HG02970 (cell line): ENCODE measurements at regions not wholly inside any gene's neighbourhood (a gene's known extent, or its start where the extent isn't known, plus 50 kb on each side); places are given as distances from the start of the nearest gene placed in this dataset.

Experiments used
- ATAC-seq: cut with Tn5 transposase; IDR thresholded peaks from one replicate; pipeline ENCODE4 v1.9.1; 2021; ENCODE audit warnings: mild to moderate bottlenecking, moderate library complexity, moderate number of reproducible peaks; ENCODE audit not compliant: unreplicated experiment, low FRiP score

DNA sequence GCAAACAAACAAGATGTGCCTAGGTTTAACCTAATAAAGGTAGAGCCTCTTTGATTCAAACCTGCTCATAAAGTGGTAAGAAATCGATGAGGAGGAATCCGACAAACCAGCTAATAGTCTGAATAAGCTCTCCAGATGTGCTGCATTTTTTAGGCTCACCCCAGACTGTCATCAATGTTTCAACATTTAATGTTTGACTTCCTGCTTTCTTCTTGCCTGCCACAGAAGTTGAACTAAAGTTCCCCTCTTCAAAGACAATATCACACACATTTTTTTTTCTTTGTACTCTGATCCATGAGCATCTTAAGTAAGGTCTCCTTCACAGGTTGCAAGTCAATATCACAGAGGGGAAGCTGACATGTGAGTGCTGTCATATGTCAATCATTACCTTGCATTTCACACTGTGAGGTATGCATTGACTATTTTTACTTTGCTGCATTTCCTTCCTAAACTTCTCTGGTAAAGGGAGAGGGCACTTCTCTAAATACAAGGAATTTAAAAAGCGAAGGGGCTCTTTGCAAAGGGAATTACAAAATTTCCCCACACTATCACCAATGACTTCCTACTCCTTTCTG, 172.3 kb upstream of the MCTP2 start:
- ATAC-seq, result no peak

DNA sequence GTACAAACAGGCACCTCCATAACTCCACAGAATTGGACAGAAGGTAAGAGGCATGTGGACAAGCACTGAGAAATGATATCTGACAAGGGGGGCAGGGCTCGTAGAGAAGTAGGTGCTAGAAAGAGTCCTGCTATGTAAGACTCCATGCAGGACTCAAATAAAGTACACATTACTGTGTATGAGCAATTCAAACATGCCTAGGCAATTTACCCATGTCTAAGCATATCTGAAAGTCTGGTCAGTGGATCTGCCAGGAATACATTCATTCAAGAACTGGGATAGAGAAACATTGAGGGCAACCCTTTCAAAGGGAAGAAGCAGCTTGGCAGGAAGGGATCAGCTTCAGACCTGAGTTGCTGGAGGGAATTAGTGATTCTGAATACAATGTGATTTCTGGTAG, 174.1 kb upstream of the MCTP2 start:
- ATAC-seq, result no peak

DNA sequence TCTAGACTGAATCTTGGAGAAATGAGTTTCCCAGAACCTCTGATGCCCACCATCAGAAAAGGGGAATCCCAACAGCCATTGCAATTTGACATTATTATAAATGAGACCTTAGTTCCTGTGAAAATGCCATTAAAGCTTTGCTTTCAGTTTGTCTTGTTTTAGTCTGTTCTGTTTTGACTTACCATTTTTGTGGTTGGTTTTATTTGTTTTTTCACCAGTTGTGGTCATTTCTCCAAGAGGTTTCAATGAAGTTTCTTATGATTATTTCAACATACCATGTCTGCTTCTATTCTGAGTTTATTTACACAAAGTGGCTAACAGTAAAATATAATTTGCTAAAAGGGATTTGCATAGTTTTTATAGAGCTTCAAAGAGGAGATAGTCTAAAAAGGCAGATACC, 175.0 kb upstream of the MCTP2 start:
- no peak for ATAC-seq

DNA sequence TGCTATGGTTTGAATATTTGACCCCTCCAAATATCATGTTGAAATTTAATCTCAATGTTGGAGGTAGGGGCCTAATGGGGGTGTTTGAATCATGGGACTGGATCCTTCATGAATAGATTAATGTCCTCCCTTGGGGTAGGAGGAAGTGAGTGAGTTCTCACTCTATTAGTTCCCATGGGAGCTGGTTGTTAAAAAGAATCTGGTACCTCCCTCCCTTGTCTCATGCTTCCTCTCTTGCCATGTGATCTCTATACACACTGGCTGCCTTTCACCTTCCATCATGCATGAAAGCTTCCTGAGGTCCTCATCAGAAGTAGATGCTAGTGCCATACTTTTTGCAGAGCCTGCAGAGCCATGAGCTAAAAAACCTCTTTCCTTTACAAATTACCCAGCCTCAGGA, 177.7 kb upstream of the MCTP2 start:
- no peak for ATAC-seq

DNA sequence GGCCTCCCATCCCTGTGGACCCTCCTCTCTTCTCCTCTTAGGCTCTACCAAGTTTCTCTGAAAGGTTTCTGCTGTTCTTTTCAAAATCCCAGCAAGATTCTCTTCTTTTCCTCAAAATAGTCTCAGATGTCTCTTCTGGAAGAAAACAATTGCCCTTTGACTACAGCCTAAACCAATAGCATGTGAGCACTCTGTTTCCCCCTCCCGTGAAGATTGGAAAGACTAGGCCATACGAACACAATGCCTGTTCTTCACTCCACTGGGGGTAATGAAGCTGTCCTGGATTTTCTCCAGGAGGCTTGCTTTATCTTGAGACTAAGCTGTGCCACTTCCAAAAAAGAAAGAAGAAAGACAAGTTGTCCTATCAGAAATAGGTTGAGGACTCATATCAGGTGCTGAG, 178.7 kb upstream of the MCTP2 start:
- no peak for ATAC-seq

DNA sequence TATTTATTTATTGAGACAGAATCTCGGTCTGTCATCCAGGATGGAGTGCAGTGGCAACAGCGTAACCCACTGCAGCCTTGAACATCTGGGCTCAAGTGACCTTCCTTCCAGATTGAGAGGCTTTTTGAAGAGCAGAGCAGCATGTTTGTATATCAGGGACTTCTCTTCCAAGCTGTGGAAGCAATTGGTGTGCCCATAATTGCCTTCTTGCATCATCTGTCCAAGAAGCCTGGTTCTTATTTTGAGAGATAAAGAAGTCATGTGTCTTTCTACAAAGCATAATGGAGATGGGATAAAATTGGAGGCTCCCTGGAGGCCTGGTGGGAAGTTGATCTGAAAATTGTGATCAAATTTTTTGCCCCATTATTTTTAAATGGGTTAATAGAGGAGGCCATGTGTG, 183.8 kb upstream of the MCTP2 start:
- no peak for ATAC-seq

DNA sequence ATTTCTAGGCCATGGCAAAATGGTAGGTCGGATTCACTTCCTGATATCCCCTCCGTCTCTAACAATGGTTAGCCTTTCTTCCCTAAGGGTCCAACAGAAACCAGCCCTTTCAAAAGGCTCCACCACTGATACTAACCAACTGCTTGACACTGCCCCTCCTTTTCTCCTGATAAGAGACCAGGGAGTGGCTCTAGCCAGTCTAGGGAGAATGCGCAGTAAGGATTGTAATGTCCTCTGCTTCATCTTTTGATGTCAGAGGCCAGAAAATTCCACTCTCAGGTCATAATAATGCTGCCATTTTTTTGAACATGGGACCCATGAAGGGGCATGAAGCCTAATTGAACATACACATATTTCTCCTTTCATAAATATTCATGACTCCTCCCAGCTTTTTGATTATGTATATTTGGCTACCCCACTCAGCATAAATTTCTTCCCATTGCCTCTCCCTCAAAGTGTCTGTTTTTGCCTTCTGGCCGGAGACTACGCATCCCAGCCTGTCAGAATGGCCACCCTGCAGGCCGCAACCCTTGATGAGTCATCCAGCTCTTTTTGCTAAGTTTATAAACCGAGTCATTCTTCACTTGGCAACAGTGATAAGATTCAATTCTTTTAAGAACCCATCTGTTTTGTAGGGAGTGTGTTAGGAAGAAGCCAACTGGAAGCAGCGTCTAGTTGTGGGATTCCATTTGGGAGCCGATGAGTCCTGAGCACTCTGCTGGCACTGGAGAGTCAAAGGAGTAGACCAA, 189.0 kb upstream of the MCTP2 start:
- no peak for ATAC-seq

DNA sequence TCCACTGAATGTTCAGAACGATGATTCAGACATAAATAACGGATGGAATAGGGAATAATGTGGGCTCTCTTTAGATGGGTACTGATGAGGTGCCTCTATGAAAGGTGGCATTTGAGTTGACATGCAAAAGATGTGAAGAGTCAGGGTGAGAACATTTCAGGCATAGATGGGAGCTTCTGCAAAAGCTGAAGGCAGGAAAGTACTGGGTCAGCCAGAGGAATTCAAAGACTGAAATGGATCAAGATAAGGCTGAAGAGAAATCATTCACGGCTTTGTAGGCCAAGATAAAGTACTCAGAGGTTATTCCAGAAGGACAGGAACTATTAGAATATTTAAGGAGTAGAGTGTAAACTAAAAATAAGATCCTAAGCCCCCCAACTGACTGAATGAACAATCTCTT, 189.6 kb upstream of the MCTP2 start:
- ATAC-seq, result no peak

DNA sequence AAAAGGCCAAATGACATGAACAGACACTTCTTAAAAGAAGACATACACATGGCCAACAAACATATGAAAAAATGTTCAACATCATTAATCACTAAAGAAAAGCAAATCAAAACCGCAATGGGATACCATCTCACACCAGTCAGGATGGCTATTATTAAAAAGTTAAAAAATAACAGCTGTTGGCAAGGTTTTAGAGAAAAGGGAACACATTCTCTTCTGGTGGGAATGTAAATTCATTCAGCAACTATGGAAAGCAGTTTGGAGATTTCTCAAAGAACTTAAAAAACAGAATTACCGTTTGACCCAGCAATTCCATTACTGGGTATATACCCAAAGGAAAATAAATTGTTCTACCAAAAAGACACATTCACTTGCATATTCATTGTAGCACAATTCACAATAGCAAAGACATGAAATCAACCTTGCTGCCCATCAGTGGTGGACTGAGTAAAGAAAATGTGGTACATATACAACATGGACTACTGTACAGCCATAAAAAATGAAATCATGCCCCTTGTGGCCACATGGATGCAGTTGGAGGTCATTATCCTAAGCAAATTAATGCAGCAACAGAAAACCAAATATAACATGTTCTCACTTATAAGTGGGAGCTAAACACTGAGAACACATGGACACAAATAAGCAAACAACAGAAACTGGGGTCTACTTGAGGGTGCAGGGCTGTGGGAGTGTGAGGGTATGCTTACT, 190.7 kb upstream of the MCTP2 start:
- no peak for ATAC-seq

DNA sequence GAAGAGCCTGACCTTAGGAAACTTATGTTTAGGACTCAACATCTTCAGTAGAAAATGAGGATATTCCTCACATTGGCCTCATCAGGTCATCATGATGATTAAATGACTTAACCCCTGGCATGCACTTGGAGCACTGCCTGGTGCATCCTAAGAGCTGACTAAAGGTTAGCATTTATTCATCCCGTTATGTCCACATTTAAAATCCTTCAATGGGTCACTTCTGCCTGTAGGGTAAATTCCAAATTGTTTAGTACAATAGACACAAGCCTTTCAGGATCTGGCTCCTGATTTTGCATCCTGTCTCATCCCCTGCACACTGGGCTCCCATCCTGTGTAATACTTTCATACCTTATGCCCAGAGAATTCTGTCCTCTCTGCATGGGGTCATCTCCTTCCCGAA, 195.2 kb upstream of the MCTP2 start:
- no peak for ATAC-seq

DNA sequence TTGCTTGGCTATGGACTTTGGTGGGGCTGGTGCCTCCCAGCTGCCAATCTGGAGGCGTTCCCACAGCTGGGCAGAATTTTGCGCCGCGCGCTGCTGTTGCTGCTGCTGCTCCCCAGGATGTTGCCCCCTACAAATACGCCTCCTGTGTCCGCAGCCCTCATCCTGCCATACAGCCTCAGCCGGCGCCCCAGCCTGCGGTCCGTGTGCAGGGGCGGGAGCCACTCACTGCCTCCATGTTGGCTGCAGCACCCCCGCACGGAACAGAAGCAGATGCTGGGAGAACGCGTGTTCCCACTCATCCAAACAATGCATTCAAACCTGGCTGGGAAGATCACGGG, 197.7 kb upstream of the MCTP2 start:
- ATAC-seq, result no peak

DNA sequence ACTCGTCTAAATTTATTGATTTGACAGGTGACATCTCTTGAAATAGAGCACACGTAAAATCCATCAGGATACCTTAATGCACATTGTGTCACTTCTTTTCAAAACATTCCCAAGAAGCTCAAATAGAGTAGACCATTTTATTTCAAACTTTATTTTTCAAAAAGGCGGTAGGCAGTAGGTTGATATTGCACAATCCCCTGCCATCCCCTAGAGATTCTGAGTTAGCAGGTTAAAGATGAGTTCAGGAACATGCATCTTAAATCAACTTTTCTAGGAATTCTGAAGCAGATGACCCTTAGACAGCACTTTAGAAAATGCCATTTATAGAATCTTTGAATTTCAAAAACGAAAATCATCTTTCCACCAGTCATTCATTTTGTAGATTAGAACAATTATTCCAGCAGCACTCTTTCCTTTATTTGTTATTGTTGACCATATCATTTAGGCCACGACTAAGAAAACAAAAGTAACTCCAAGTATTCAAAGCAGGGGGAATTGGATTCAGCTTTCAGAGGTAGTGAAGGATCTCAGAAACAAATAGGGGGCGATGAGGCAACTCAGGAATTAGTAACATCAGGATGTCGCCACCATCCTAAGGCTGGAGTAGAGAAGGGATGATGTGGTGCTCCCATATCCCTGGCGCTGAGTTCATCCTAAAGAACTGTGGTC, 198.2 kb upstream of the MCTP2 start:
- no peak for ATAC-seq

DNA sequence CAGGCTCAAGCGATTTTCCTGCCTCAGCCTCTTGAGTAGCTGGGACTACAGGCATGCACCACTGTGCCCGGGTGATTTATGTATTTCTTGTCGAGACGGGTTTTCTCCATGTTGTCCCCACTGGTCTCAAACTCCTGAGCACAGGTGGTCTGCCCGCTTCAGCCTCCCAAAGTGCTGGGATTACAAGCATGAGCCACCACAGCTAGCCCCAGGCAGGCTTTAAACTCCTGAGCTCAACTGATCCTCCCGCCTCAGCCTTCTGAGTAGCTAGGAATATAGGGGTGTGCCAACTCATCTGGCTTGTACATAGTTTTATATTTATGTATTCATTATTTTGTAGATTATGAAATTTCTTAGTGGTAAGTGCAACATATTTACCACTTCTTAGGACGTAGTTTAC, 198.8 kb upstream of the MCTP2 start:
- no peak for ATAC-seq

DNA sequence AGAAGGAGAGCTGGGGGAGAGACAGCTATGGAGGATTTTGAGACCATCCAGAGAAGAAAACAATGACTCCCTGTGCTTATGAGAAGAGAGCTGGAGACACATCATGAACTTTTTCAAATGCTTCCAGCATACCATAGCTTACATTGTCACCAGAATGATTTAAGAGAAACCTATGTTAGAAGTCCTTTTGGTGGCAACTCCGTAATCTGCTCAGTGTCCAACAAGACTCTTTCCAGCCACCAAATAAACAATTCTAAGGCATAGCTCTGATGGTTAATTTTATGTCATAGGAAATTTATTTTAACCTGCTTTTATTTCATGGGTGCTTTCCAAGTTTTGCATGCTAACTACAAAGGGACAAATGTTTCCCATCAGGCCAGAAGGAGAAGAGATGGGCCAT, 200.3 kb upstream of the MCTP2 start:
- ATAC-seq, result no peak

DNA sequence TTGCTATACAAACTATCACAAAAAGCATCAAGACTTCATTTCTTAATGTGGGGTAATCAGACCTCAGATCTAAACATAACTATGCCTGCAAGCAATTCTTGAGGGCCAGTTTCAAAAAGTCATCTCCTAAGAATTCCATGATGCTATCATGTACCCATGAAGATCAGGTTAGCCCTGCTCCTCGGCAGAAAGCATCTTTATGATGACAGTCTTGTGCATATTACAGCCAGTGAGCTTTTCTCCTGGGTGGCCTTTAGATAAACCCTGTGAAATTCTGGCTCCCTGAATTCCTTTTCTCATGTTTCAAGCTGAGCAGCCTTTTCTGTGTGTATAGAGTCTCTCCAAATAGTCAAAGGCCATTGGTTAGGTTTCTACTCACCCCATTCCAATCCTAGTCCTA, 201.9 kb upstream of the MCTP2 start:
- ATAC-seq, result no peak

DNA sequence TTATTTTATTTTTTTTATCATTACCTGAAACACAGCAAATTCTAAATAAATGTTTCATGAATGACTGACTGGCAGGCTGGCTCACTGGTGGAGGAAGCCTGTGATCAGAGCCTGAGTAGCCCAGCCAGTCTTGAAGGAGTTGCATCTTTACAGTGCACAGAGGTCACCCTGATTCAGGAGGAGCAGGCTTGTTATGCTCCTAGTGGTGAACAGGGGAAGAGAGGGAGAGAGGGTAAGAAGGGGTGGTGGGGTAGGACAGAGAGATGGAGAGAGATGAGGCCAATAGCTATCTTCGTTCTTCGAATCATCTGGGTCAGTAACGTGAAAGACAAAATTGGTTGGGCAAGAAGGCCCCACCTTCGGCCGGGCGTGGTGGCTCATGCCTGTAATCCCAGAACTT, 202.6 kb upstream of the MCTP2 start:
- no peak for ATAC-seq

DNA sequence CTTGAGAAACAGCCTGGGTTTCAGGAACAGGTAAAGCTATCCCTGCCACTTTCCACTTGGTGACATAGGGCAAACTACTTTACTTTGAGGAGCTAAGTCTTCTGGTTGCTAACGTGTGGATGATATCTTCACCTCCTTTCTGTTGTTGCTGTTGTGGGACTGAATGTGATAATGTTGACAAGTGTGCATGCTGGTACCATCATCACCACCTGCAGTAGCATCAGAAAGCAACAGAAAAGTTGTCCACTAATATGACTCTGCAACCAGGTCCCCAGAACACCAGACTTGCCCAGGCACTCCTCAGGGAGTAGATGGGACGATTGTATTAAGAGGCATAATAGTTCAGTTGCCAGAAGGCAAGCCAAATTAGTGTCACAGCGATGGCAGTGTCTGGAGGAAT, 203.2 kb upstream of the MCTP2 start:
- no peak for ATAC-seq

DNA sequence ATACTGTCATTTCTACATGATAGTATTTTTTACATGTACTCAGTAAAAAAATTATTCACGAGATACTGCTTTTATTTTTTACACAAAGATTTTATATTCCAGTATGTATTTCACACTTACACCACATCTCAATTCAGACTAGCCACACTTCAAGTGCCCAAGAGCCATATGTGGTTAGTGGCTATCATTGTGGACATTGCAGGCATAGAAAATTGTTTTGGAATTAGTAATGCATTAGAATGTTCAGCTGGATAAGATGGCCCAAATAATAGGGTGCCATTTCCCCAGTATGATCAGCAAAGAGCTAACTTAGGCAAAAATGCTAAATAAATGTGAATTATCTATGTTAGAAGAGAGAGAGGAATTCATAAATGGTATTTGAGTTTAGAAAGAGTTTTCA, 203.8 kb upstream of the MCTP2 start:
- no peak for ATAC-seq

DNA sequence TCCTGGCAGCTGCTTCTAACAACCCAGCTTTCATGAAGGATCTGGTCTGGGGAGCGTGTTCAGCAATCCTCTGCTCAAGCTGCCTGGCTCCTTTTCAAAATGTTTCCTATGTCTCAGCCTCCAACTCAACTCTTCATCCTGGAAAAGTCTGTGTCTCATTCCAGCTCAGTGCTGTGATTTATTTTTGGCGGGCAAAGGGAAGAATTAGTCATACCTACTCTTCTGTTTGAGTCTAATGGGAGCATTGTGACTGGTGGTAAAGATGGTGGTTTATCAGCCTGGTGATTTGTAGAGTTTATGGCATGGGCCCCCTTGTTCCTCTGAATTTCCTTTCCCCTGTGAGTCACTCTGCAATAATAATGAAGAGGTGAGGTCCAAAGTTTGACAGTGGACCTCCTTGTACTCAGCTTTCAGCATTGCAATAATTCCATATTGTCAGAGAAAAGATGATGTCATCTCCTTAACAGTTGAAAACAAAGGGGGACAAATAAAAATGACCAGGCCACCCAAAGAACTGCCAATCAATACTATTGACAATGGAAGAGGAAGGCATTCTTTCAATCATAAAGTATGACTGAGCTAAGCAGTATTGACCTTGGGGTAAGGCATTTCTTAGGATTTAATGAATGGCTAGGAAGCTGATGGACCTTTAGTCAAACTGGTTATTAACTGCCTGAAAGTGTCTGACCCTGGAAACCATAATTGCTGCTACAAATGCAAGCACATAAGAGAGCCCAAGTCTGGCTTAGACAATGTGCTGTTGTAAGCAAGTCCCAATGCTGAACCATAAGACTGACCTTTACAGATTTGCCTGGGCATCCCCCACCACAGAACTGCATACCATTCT, 204.7 kb upstream of the MCTP2 start:
- ATAC-seq, result no peak

DNA sequence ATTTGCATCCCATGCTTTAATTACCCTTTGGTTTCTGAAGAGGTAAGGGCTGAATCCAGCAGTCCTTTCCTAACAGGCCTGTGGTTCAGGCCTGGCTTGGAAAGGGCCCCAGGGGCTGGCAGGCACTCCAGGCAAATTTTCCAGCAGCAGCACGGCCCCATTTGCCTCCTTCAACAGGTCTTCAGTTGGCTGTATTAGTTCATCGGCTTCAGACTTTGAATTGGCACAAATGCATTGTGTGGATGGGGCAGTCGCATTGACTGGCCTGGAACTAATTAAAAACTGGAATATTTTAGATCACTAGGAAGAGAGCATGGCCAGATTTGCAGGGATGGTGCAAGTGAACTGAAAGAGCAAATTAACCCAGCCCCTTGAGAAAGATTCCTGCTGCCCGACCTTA, 207.8 kb upstream of the MCTP2 start:
- no peak for ATAC-seq
